ENCODE measurements at regions not wholly inside any gene's neighbourhood (a gene's known extent, or its start where the extent isn't known, plus 50 kb on each side); places are given as distances from the start of the nearest gene placed in this dataset.

- no peak for TF ChIP-seq CEBPB (IDR thresholded peaks at IDR 0.05; ENCODE audit: low read depth)
- no peak for TF ChIP-seq RAD21 (IDR thresholded peaks at IDR 0.05; ENCODE audit: low read depth)
- no peak for TF ChIP-seq EZH2phosphoT487 (IDR thresholded peaks at IDR 0.05; ENCODE audit: borderline replicate concordance)
- TF ChIP-seq, protein P1, sequence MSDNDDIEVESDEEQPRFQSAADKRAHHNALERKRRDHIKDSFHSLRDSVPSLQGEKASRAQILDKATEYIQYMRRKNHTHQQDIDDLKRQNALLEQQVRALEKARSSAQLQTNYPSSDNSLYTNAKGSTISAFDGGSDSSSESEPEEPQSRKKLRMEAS (IDR thresholded peaks at IDR 0.05): no peak
Measured at GRCh38 chr12:93139028-93139665, 210.1 kb upstream of the EEA1 start (continued).

- H3K4me3 ChIP-seq (replicated peaks in 1 of 2; ENCODE audit: low read depth in 1 of 2, low read length in 2 of 2): no peak overlapping the region
- H3K4me1 ChIP-seq (ENCODE audit: control insufficient read depth in 1 of 2, insufficient read depth in 2 of 2, low read length in 2 of 2): peaks cover 0 to 7% of the 10 kb centered on the region in 2 experiments; a peak in 1 of 4 replicates
- H3K9ac ChIP-seq (ENCODE audit: low read length): no peak overlapping the region
- ATAC-seq (no peak), DNase-seq (ENCODE audit: low read depth, low spot score) (no peak)
- H3K4me2 ChIP-seq (ENCODE audit: low read length): no peak overlapping the region
- no peaks in the 10 kb centered on the region for H4K20me1 ChIP-seq (ENCODE audit: insufficient read depth)
- H3K9me3 ChIP-seq (ENCODE audit: control insufficient read depth in 1 of 2, insufficient read depth in 1 of 2, low read depth in 1 of 2, low read length in 2 of 2): no peaks in the 10 kb centered on the region
- no peak for TF ChIP-seq RAD21 (IDR thresholded peaks at IDR 0.05; ENCODE audit: low read depth)
- TF ChIP-seq SP1 (IDR thresholded peaks at IDR 0.05; ENCODE audit: low read depth): no peak
- no peak for TF ChIP-seq JUND (IDR thresholded peaks at IDR 0.05)
- no peak for TF ChIP-seq ZBTB33 (IDR thresholded peaks at IDR 0.05; ENCODE audit: extremely low read depth, insufficient replicate concordance, low read length)
- no peak for TF ChIP-seq ZNF274 (IDR thresholded peaks at IDR 0.05; ENCODE audit: low read depth, low read length)
- TF ChIP-seq, protein P2, sequence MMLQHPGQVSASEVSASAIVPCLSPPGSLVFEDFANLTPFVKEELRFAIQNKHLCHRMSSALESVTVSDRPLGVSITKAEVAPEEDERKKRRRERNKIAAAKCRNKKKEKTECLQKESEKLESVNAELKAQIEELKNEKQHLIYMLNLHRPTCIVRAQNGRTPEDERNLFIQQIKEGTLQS (IDR thresholded peaks at IDR 0.05): no peak
- TF ChIP-seq EZH2phosphoT487 (IDR thresholded peaks at IDR 0.05; ENCODE audit: borderline replicate concordance): no peak
- no peak for TF ChIP-seq CBX3 (IDR thresholded peaks at IDR 0.05; ENCODE audit: low read depth)
- TF ChIP-seq ZFX (IDR thresholded peaks at IDR 0.05): no peak
- no peak for TF ChIP-seq ELF1 (IDR thresholded peaks at IDR 0.05; ENCODE audit: borderline replicate concordance, low read depth)
- TF ChIP-seq REST (IDR thresholded peaks at IDR 0.05; ENCODE audit: low read depth): no peak
- ChIA-PET CTCF (no interaction called here), RAD21 (ENCODE audit: low non-redundant PET in 1 of 2, low total read pairs in 2 of 2, uncharacterized antibody in 2 of 2, unreplicated experiment in 2 of 2) (no interaction called here), POLR2A (no interaction called here)
- H3K36me3 ChIP-seq (ENCODE audit: control insufficient read depth in 1 of 2, insufficient read depth in 2 of 2, low read length in 2 of 2): no peaks in the 10 kb centered on the region
- H3K9me2 ChIP-seq (ENCODE audit: insufficient read depth): no peaks in the 10 kb centered on the region
- no peaks in the 10 kb centered on the region for H3K79me2 ChIP-seq (ENCODE audit: insufficient read depth, low read length)
- intact Hi-C loops (cut with micrococcal nuclease): no loop called here
- BruUV-seq (replicated peaks): no TSS peak
- no peak overlapping the region for H2AFZ ChIP-seq (ENCODE audit: low read depth, low read length, poor library complexity, severe bottlenecking)
- H3K27me3 ChIP-seq (ENCODE audit: insufficient read depth, low read length): no peaks in the 10 kb centered on the region
- no peak overlapping the region for H3K27ac ChIP-seq (ENCODE audit: low read depth, low read length)
Measured at GRCh38 chr12:93140325-93140724, 211.2 kb upstream of the EEA1 start.
